ENCODE measurements at regions not wholly inside any gene's neighbourhood (a gene's known extent, or its start where the extent isn't known, plus 50 kb on each side); places are given as distances from the start of the nearest gene placed in this dataset.

DNA sequence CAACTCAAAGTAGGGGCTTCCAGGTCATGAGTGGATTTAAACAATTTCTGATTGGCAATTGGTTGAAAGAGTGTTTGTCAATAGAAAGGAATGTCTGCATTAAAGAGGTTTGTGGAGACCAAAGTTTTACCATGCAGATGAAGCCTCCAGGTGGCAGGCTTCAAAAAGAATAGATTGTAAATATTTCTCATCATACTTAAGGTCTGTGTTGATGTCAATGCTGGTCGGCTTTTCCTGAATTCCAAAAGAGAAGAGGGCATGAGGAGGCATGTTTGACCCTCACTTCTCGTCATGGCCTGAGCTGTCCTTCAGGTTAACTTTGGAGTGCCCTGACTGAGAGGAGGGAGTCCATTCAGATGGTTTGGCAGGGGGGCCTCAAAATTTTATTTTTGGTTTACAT, 125.4 kb upstream of the RFC3 start:
- no peak overlapping the region for H3K56ac ChIP-seq (ENCODE audit: insufficient read length, low read depth, low read length)
- no peak overlapping the region for H2BK5ac ChIP-seq (ENCODE audit: insufficient read length, low read length)
- H3K18ac ChIP-seq (ENCODE audit: insufficient read length, low read depth, low read length) = no peak overlapping the region
- H3K79me1 ChIP-seq (ENCODE audit: insufficient read depth, low read depth, low read length, poor library complexity, severe bottlenecking) = no peaks in the 10 kb centered on the region
- Mint-ChIP-seq H3K27ac (peak overlapping the region in 2 of 3 experiments; percentile 80 to 85; a peak in 2 of 7 replicates), H3K27me3 (ENCODE audit: low read depth) (no peaks in the 10 kb centered on the region), H3K4me3 (no peak overlapping the region), H3K4me1 (peaks cover 6 to 7% of the 10 kb centered on the region in 2 experiments), H3K9me3 (peaks cover 29 to 37% of the 10 kb centered on the region in 2 experiments), H3K36me3 (ENCODE audit: insufficient read depth in 1 of 3, low read depth in 3 of 3) (peaks cover 21 to 31% (median 28%) of the 10 kb centered on the region in 3 experiments)
- H2BK120ac ChIP-seq (ENCODE audit: low read depth, low read length, poor library complexity, severe bottlenecking) = no peak overlapping the region
- H2AFZ ChIP-seq (ENCODE audit: low read length) = no peak overlapping the region
- H3K14ac ChIP-seq (ENCODE audit: insufficient read depth, low read length) = no peak overlapping the region
- no peak overlapping the region for H3K23ac ChIP-seq (ENCODE audit: insufficient read length, low read depth, low read length)
- H3T11ph ChIP-seq (ENCODE audit: low read length) = no peak overlapping the region
- H3K9me3 ChIP-seq (ENCODE audit: control insufficient read depth, low read depth, low read length) = no peaks in the 10 kb centered on the region
- no peak overlapping the region for H2BK12ac ChIP-seq (ENCODE audit: insufficient read length, low read depth, low read length)
- no peaks in the 10 kb centered on the region for H3K27me3 ChIP-seq (ENCODE audit: insufficient read depth, low read length)
- H3K4me1 ChIP-seq (ENCODE audit: insufficient read depth, low read length) = no peaks in the 10 kb centered on the region
- H4K91ac ChIP-seq (ENCODE audit: insufficient read length, low read depth, low read length) = no peak overlapping the region
- no CpG with 5 or more reads among the region's 2 CpGs for WGBS (ENCODE audit: extremely low coverage, insufficient read length, low lambda C conversion rate)
- H2AK5ac ChIP-seq (ENCODE audit: insufficient read length, low read length) = no peak overlapping the region
- no peak overlapping the region for H3K4ac ChIP-seq (ENCODE audit: low read depth, low read length)
- TF ChIP-seq, protein P1, sequence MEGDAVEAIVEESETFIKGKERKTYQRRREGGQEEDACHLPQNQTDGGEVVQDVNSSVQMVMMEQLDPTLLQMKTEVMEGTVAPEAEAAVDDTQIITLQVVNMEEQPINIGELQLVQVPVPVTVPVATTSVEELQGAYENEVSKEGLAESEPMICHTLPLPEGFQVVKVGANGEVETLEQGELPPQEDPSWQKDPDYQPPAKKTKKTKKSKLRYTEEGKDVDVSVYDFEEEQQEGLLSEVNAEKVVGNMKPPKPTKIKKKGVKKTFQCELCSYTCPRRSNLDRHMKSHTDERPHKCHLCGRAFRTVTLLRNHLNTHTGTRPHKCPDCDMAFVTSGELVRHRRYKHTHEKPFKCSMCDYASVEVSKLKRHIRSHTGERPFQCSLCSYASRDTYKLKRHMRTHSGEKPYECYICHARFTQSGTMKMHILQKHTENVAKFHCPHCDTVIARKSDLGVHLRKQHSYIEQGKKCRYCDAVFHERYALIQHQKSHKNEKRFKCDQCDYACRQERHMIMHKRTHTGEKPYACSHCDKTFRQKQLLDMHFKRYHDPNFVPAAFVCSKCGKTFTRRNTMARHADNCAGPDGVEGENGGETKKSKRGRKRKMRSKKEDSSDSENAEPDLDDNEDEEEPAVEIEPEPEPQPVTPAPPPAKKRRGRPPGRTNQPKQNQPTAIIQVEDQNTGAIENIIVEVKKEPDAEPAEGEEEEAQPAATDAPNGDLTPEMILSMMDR (conservative IDR thresholded peaks at IDR 0.05) = no peak
- no peak overlapping the region for H3K4me2 ChIP-seq (ENCODE audit: insufficient read depth, insufficient read length, low read length)
- no peak overlapping the region for H3K9ac ChIP-seq (ENCODE audit: extremely low read depth, insufficient read length, low read length)
- no peaks in the 10 kb centered on the region for H4K20me1 ChIP-seq (ENCODE audit: control insufficient read depth, insufficient read depth, insufficient read length)
- no peaks in the 10 kb centered on the region for H3K23me2 ChIP-seq (ENCODE audit: insufficient read length, low read depth, low read length, poor library complexity, severe bottlenecking)
- no peak for DNase-seq
- no peaks in the 10 kb centered on the region for H3K79me2 ChIP-seq (ENCODE audit: insufficient read depth, low read length)
- no peak overlapping the region for H3K27ac ChIP-seq (ENCODE audit: insufficient read length, low read depth, low read length)
- H2BK20ac ChIP-seq (ENCODE audit: low read depth, low read length, poor library complexity, severe bottlenecking) = no peak overlapping the region
- H2BK15ac ChIP-seq (ENCODE audit: low read depth, low read length) = no peak overlapping the region
- H4K5ac ChIP-seq (ENCODE audit: insufficient read length, low read depth, low read length) = no peak overlapping the region
- H4K8ac ChIP-seq (replicated peaks; ENCODE audit: insufficient read length, low read depth, low read length) = no peak overlapping the region
